ENCODE measurements at regions not wholly inside any gene's neighbourhood (a gene's known extent, or its start where the extent isn't known, plus 50 kb on each side); places are given as distances from the start of the nearest gene placed in this dataset.
"Not testable (repeated sequence)": the region's sequence is repeated elsewhere in the genome, so short reads cannot be mapped to it uniquely, and the experiment has no call there.

- no peak for DNase-seq (ENCODE audit: extremely low read depth, low read depth)
- TF ChIP-seq CTCF (IDR thresholded peaks at IDR 0.05; ENCODE audit: low read depth, low read length): no peak
These were observed 333.9 kb downstream of the BCL11A start for GRCh38 chr2:60219536-60219935.

GRCh38 chr2:60216452-60216995, 336.9 kb downstream of the BCL11A start:
- DNase-seq (ENCODE audit: extremely low read depth, low read depth): no peak
- TF ChIP-seq CTCF (IDR thresholded peaks at IDR 0.05; ENCODE audit: low read depth, low read length): no peak

GRCh38 chr2:60215386-60215901, 338.0 kb downstream of the BCL11A start:
- no peak for DNase-seq (ENCODE audit: extremely low read depth, low read depth)
- no peak for TF ChIP-seq CTCF (IDR thresholded peaks at IDR 0.05; ENCODE audit: low read depth, low read length)

GRCh38 chr2:60214626-60214875, 338.9 kb downstream of the BCL11A start:
- TF ChIP-seq CTCF (IDR thresholded peaks at IDR 0.05; ENCODE audit: low read depth, low read length): no peak
- no peak for DNase-seq (ENCODE audit: extremely low read depth, low read depth)

DNA sequence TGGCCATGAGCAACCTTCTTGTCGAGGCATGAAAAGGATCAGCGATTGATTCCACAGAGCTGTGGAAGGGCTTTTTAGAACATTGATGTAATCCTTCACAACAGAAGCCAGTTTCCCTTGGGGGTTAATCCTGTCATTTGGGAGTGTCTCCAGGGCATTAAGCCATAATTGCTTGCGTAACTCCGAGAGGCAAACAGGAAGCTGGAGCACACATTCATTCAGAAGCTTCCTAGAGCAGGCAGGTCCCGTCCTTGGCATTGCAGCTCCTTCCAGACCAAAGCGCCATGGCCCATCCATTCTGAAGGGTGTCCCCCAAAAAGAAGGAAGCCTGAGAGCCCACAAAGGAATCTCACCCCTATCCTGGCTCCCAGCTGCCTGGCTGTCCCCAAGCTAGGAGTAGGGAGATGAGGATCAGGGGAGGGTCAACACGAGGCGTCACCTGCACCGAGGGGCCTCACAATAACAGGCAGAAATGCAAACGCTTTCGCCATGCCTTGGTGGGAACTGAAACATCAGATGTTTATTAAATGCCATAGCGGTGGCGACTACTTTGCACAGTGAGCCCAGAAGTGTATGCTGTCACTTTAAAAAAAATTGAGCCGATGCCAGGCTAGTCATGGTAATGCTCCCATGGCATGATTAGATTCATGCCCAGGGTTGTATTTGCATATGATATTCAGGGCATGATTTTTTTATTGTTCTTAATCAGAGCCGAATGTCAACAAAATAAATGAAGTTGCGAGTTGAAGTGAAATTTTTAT, 339.4 kb downstream of the BCL11A start:
- DNase-seq (ENCODE audit: extremely low read depth, low read depth): no peak

DNA sequence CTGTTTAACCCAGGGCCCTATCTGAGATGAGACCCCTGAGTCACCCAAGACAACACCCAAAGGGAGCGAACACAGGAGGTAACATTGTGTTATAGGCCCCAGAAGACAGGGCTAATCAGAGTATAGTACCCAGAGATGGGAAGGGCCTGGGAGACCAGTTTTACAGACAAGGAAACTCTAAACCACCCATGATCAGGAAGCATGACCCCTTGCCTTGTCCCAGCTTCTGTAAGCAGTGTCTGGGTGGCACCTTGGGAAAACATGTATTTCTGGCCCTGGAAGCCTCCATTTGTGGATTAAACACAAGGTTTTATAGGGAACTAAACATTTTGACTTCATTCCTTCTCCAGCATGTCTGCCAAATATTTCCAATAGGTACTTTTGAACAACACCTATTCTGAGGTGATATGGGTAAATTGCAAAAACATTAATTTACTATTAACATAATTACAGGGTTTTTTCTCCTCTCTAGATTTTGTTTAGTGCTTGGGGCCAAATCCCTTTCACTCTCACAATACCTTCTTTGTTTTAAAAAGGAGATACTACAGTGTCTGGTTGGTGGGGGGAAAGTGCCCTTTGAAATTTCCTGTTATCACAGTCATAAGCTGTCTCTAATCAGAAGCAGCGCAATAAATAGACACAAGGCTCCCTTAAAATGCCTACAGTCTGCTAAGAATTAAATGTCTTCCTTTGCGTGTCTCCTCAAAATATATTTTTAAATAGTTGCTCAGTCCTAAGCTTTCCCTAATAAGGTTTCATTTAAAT, 341.1 kb downstream of the BCL11A start:
- TF ChIP-seq CTCF (IDR thresholded peaks at IDR 0.05; ENCODE audit: low read depth, low read length): no peak
- no peak for DNase-seq (ENCODE audit: extremely low read depth, low read depth)

More for the DNA sequence above, 339.4 kb downstream of the BCL11A start:
- TF ChIP-seq CTCF (IDR thresholded peaks at IDR 0.05; ENCODE audit: low read depth, low read length): no peak

DNA sequence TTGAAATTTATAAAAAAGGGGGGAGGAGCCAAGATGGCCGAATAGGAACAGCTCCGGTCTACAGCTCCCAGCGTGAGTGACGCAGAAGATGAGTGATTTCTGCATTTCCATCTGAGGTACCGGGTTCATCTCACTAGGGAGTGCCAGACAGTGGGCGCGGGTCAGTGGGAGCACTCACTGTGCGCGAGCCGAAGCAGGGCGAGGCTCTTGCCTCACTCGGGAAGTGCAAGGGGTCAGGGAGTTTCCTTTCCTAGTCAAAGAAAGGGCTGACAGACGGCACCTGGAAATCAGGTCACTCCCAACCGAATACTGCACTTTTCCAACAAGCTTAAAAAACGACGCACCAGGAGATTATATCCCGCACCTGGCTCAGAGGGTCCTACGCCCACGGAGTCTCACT, 364.4 kb downstream of the BCL11A start:
- not testable (repeated sequence) for DNase-seq (ENCODE audit: extremely low read depth, low read depth)
